ENCODE measurements at regions not wholly inside any gene's neighbourhood (a gene's known extent, or its start where the extent isn't known, plus 50 kb on each side); places are given as distances from the start of the nearest gene placed in this dataset.

DNA sequence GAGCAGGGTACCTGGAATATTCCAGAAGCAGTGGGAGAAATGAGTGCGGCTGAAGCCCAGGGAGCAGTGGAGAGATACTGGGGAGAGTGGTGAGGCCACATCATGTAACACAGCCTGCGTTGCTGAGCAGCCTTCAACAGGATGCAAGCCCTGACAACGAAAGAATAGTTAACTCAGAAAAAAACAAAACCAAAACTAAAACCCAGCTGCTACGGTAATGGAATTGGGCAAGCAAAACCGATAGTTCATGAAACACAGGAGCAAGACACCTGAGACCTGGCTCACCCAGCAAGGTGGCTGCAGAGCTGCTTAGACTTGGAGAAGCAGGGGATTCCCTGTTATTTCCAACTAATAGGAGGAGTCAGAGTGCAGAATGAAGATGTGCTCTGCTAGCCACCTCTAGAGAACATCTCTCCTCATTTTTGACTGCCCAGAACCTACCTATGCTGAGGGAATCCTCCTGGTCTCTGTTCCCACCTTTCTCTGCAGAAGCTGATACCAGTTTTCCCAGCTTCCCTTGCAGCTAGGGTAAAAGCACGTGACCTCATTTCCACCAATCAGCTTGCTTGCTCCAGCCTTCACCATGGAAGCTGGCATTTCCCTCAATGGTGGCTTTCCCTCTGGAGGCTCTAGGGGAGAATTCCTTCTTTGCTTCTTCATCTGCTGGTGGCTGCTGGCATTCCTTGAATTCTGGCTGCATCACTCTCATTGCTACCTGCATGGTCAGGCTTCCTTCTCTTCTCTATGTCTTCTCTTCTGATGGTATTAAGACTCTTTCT lies 59.4 kb upstream of the XYLT1 start:
- no peak for DNase-seq

DNA sequence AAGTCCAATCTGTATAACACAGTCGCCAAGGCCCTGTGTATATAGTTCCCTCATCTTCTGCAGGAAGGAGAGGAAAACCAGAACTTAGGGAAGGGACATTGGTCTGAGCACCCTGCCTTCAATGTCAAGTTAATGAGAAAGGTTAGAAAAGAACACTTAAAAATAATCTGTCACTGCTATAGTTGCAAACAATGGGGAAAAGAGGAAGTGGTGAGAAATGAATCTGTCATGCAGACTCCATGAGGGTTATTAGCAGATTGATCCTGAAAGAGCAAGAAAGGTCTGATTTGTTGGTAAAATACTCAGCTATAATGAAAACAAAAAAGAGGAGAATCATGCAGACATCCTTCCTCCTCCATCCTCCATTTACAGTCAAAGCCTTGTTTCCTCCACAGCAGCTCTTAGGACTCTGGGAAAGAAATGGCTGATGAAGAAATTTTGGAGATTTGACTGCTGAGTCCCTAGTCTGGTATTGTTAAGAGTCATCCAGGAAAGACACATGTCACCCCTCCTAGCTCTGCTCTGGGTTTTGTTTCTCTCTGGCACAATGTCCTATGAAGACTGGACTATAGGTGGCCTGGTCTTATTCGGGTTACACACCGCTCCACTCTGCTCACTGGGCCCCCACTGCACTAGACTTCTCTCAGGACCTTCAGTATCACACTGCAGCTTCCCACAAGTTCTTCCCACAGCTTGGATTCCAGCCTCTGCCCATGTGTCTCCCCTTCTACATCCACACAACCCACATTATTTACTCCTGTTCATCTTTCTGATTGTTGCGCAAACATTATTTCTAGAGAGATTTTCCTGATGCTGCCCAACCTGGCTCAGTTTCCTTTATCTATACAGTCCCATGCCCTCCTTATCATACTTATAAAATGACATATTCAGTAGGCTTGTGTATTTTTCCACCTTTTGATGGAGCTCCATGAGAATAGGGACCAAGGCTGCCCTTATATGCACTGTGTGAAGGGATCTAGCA lies 56.5 kb upstream of the XYLT1 start:
- no peak for DNase-seq

DNA sequence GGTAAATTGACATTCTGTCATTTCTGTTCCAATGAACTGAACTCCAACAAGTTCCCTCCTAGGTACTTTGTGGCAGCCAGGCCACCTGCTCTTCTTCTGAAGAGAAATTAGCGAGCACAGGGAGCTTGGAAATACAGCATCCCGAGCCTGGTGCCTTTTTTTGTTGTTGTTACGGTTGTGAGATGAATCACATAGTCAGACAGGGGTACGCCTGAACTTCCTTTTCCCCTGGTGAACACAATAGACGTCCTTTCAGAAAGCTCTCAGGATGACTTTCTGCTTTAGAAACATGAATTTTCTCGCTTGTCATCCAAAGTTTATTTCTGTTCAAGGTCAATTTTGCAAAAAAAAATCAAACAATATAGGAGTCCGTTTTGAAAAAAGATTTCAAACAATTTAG lies 53.9 kb upstream of the XYLT1 start:
- DNase-seq = no peak

DNA sequence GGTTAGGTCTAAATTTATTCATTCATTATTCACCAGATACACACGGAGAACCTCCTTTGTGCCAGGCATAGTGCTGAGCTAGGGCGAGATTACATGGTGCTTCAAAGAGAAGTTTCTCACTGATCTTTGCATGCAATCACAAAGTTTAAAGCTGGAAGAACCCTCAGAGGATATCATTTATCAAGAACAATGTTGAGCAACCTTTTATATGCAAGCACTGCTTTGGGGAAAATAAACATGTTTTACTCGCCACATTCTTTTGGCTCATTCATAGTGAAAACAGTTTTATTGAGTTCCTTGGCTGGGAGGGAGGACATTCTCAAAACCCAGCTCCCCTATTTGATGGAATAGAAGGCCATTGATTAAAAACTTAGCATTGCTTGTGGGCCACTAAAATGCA lies 49.8 kb upstream of the XYLT1 start:
- no peak for DNase-seq
